Small intestine (tissue), 7 donors: ENCODE measurements at regions not wholly inside any gene's neighbourhood (a gene's known extent, or its start where the extent isn't known, plus 50 kb on each side); places are given as distances from the start of the nearest gene placed in this dataset.

Experiments used
- DNase-seq, 2 donors: peaks; one replicate each; pipeline versions ENCODE4 v3.0.0 to v3.0.0-alpha.2; 2013
- FAIRE-seq: peaks from 2 replicates; lab custom pipeline; 2012; peaks lifted over from hg19 to GRCh38; lab: Jason Lieb, UNC
- H3K27ac ChIP-seq, 3 donors: one replicate each; pipeline ENCODE4 v1.5.1; 2013; ENCODE audit warnings: low read length in 2 of 3, mild to moderate bottlenecking in 2 of 3, control low read depth in 1 of 3, inconsistent platforms in 1 of 3, low read depth in 1 of 3, moderate library complexity in 1 of 3
- H3K27me3 ChIP-seq, 3 donors: one replicate each; pipeline ENCODE4 v1.6.1; 2013; ENCODE audit warnings: low read length in 3 of 3, inconsistent platforms in 1 of 3; ENCODE audit not compliant: control insufficient read depth in 3 of 3, insufficient read depth in 3 of 3
- H3K36me3 ChIP-seq, 3 donors: one replicate each; pipeline ENCODE4 v1.6.1; 2013; ENCODE audit warnings: low read length in 3 of 3, inconsistent platforms in 1 of 3, low read depth in 1 of 3, mild to moderate bottlenecking in 1 of 3, moderate library complexity in 1 of 3; ENCODE audit not compliant: control insufficient read depth in 3 of 3, insufficient read depth in 2 of 3
- H3K4me1 ChIP-seq, 3 donors: one replicate each; pipeline ENCODE4 v1.6.1; 2013; ENCODE audit warnings: low read length in 2 of 3, inconsistent platforms in 1 of 3, low read depth in 1 of 3, mild to moderate bottlenecking in 1 of 3, moderate library complexity in 1 of 3; ENCODE audit not compliant: control insufficient read depth in 3 of 3, insufficient read depth in 2 of 3
- H3K4me3 ChIP-seq, 3 donors: one replicate each; pipeline ENCODE4 v1.5.1; 2013; ENCODE audit warnings: low read length in 3 of 3, control low read depth in 1 of 3, inconsistent platforms in 1 of 3, low read depth in 1 of 3, mild to moderate bottlenecking in 1 of 3, moderate library complexity in 1 of 3
- H3K9me3 ChIP-seq, 2 donors: one replicate each; pipeline ENCODE4 v1.6.1; 2013; ENCODE audit warnings: low read depth in 1 of 2, low read length in 1 of 2; ENCODE audit not compliant: control insufficient read depth in 2 of 2, insufficient read depth in 1 of 2
- WGBS, 3 donors: extraction: QIAGEN DNeasy Blood & Tissue Kit; methylation state at CpG; one replicate each; pipeline ENCODE4 v1.1.7; 2013; 5-methylcytosine and 5-hydroxymethylcytosine counted together
- donor health status: healthy with polysubstance abuse.
- donor health status: control.
- donor health status: control.
- donor health status: Bipolar disorder and iron deficiency.
- donor health status: healthy.

DNA sequence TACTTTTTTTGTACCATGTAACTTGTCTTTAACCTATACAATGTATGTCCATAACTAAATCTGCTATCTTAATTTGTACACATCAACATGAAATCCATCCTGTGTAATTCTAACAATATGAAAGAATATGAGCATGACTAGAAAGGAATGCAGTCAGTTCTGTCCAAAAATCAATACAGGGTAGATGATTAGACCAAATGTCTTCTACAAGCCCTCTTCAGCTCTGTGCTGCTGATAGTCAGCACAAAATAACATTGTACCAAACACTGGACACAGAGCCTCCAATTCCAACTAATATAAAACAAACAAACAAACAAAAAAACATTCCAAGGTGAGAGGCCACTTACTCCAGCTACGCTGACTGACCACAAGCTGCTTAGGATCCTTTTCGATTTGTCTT lies 301.4 kb upstream of the IRAK1BP1 start:
- Histone ChIP-seq H3K9me3 (peaks cover 0 to 11% of the 10 kb centered on the region in 2 donors), H3K4me1 (no peaks in the 10 kb centered on the region), H3K36me3 (no peaks in the 10 kb centered on the region), H3K27ac (no peak overlapping the region), H3K27me3 (no peaks in the 10 kb centered on the region), H3K4me3 (no peak overlapping the region)
- no peak for FAIRE-seq
- 75 to 90% (median 83%) methylated on average over 2 of the region's 2 CpGs for WGBS, 3 donors
- no peak for DNase-seq

DNA sequence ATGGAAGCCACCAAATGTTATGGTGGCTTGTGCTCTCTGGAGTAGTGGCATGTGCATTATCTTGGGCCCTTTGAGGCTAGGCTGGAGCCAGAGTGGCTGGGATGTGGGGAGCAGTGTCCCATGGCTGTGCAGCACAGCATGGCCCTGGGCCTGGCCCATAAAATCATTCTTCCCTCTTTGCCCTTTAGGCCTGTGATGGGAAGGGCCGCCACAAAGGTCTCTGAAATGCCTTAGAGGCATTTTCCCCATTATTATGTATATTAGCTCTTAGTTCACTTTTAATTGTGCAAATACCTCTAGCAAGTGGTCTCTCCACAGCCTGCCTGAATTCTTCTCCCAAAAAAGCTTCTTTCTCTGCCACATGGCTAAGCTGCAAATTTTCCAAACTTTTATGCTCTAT lies 297.3 kb upstream of the IRAK1BP1 start:
- Histone ChIP-seq H3K4me1 (no peaks in the 10 kb centered on the region), H3K9me3 (peaks cover 0 to 11% of the 10 kb centered on the region in 2 donors), H3K36me3 (no peaks in the 10 kb centered on the region), H3K27me3 (no peaks in the 10 kb centered on the region), H3K27ac (no peak overlapping the region), H3K4me3 (no peak overlapping the region)
- FAIRE-seq (no peak), DNase-seq (no peak)
- WGBS, 3 donors: 73 to 100% (median 79%) methylated on average over 1 of the region's 1 CpG

DNA sequence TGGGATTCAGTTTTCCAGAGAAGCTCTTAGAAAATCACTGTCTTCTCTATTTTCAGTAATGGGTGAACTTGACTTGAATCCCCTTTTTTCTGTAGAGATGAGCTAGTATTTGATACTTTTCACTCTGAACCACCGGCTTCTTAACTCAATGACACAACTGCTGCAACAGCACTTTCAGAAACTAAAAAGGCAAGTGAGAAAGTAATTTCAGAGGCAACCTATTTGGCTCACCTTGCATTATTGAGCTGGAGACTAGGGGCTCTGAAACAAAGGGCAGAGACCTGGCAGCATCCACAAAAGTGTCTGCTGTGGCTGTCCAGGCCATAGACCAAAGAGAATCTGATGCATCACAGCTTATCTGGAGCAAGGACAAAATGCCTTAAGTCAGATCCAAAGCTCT lies 289.8 kb upstream of the IRAK1BP1 start:
- H3K9me3 ChIP-seq: no peaks in the 10 kb centered on the region
- 88 to 93% (median 90%) methylated on average over 1 of the region's 1 CpG for WGBS, 3 donors
- FAIRE-seq (no peak), DNase-seq (no peak)
- no peak overlapping the region for H3K27ac ChIP-seq
- H3K27me3 ChIP-seq: peaks cover 0 to 3% (median 0%) of the 10 kb centered on the region in 3 donors
- H3K4me3 ChIP-seq: no peak overlapping the region
- no peaks in the 10 kb centered on the region for H3K36me3 ChIP-seq
- no peaks in the 10 kb centered on the region for H3K4me1 ChIP-seq

DNA sequence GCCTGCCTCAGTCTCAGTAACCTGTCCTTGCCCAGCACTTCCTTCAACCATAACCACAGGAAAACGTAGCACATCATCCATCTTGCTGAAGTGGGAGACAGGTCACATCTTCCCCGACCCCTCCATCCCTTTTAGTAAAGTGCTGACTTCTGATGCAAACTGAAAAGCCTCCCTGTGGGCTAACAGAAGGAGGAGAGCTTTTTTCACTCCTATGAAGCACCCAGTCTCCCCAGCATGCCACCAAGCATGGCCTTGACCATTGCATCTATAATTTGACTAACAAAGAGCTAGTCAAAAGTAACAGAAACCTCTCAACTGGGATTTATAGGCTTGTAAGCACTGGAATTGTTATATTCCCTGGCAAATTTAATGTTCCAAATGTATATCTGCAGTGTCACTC lies 288.9 kb upstream of the IRAK1BP1 start:
- Histone ChIP-seq H3K27ac (no peak overlapping the region), H3K27me3 (peaks cover 0 to 3% (median 0%) of the 10 kb centered on the region in 3 donors), H3K4me1 (no peaks in the 10 kb centered on the region), H3K9me3 (no peaks in the 10 kb centered on the region), H3K36me3 (no peaks in the 10 kb centered on the region), H3K4me3 (no peak overlapping the region)
- FAIRE-seq: no peak
- no peak for DNase-seq
- 32 to 82% (median 62%) methylated on average over 2 of the region's 2 CpGs for WGBS, 3 donors

DNA sequence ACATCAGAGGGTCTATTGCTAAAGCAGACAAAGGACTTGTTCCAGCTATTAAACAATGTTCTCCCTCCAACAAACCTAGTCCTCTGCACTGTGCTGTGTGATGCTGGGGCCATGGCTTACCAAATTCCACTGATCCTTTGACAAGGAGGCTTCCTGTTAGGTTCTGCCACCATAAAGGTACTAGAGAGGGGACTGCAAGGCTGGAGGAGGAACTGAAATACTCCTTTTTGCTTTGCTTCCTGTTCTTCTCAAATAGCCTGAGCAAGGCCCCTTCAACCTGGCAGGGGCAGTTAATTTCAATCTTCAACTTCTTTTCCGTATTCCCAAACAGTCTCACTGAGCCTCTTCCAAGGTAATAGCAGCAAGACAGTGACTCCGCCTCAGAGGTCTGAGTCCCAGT lies 286.4 kb upstream of the IRAK1BP1 start:
- peaks cover 0 to 3% (median 0%) of the 10 kb centered on the region in 3 donors for H3K27me3 ChIP-seq
- 55 to 89% (median 70%) methylated on average over 2 of the region's 2 CpGs for WGBS, 3 donors
- H3K27ac ChIP-seq: no peak overlapping the region
- H3K4me1 ChIP-seq: no peaks in the 10 kb centered on the region
- FAIRE-seq (no peak), DNase-seq (no peak)
- no peaks in the 10 kb centered on the region for H3K9me3 ChIP-seq
- H3K36me3 ChIP-seq: no peaks in the 10 kb centered on the region
- no peak overlapping the region for H3K4me3 ChIP-seq

DNA sequence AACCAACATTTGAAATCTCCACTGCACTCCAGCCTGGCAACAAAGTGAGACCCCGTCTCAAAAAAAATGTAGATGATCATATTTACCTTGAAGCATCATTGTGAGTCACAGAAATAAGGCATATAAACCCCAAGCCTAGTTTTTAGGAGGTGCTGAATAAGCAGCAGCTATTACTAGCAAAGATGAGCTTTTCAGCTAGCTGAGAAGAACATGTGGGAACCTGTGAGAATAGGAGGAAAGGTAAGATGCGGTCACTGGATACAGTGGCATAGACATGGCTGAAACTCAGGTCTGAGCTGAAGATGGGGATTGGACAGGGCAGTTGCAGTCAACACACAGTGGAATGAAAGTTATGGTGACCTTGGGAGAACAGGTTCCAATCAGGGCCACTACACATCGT lies 284.3 kb upstream of the IRAK1BP1 start:
- Histone ChIP-seq H3K36me3 (no peaks in the 10 kb centered on the region), H3K27me3 (peaks cover 0 to 3% (median 0%) of the 10 kb centered on the region in 3 donors), H3K9me3 (no peaks in the 10 kb centered on the region), H3K4me3 (no peak overlapping the region), H3K4me1 (no peaks in the 10 kb centered on the region), H3K27ac (no peak overlapping the region)
- WGBS, 3 donors: 79 to 88% (median 82%) methylated on average over 3 of the region's 3 CpGs
- no peak for DNase-seq
- no peak for FAIRE-seq

DNA sequence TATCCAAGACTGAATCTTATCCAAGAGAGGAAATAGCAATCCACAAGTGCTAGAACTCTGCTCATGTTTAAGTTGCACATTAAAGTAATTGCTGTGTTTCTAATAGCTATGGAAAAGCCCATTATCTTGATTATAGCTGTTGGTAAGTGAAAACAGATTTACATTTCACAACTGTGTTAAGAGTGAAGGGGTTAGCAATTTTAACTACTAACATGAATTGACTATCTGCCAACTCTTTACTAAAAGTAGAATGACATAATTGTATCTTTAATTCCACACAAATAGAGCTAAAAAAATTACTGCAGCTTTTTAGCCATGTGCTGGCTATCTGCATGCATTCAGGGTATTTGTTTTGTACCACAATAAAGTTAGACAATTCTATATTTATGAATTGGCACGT lies 277.9 kb upstream of the IRAK1BP1 start:
- H3K36me3 ChIP-seq: no peaks in the 10 kb centered on the region
- H3K27me3 ChIP-seq: no peaks in the 10 kb centered on the region
- FAIRE-seq (no peak), DNase-seq (no peak)
- no peak overlapping the region for H3K27ac ChIP-seq
- no peaks in the 10 kb centered on the region for H3K4me1 ChIP-seq
- no peaks in the 10 kb centered on the region for H3K9me3 ChIP-seq
- H3K4me3 ChIP-seq: no peak overlapping the region
- WGBS, 3 donors: 49 to 51% (median 50%) methylated on average over 1 of the region's 1 CpG

DNA sequence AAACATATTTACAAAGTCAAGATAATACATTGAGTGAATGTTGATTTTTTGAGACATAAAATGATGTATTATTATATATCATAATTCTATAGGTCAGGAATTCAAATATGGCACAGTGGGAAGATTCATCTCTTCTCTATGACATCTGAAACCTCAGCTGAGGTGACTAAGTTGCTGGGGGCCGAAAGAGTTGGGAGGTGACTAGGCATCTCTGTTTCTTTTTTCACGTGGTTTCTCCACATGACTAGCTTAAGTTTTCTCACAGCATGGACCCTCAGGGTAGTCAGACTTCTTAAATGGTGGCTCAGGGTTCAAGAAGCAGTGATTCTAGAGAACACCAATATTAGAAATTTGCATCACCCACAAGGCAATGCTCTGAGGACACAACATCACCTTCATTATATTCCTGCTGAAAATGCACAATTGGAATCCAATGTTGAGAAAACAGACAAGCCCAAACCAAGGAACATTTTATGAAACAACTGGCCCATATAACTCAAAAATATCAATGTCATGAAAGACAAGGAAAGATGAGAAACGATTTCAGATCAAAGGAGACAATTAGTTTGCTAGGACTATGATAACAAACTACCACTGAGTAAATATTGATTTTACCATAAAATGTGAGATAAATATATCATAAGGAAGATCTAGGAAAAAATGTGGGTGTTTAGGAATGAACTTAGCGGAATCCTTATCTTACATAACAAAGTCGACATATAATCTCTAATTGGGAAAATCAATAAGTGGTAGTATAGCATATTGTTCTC lies 273.3 kb upstream of the IRAK1BP1 start:
- 50 to 73% (median 53%) methylated on average over 5 of the region's 5 CpGs for WGBS, 3 donors
- no peak for DNase-seq
- Histone ChIP-seq H3K9me3 (no peaks in the 10 kb centered on the region), H3K36me3 (no peaks in the 10 kb centered on the region), H3K27ac (no peak overlapping the region), H3K4me1 (no peaks in the 10 kb centered on the region), H3K27me3 (no peaks in the 10 kb centered on the region), H3K4me3 (no peak overlapping the region)
- FAIRE-seq: no peak

DNA sequence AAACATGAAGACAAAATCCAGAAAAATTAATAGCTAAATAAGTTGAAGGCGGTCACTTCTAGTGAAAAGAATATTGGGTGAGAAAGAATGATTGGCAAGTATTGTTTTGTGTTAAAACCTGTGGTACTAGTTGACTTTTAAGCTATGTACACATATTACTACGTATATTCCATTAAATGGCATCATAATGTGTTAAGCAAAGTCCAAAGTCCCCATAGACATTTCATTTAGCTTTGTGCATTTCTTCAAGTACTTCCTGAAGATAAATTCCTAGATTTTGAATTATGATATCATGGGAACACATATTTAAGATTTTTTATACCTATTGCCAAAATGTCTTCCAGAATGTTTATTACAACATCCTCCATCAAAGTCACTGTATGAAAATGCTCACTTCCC lies 272.7 kb upstream of the IRAK1BP1 start:
- Histone ChIP-seq H3K27ac (no peak overlapping the region), H3K36me3 (no peaks in the 10 kb centered on the region), H3K4me3 (no peak overlapping the region), H3K27me3 (no peaks in the 10 kb centered on the region), H3K4me1 (no peaks in the 10 kb centered on the region), H3K9me3 (no peaks in the 10 kb centered on the region)
- WGBS, 3 donors: 51 to 70% (median 67%) methylated on average over 2 of the region's 2 CpGs
- DNase-seq (peak in 1 of 2 donors; percentile 44), FAIRE-seq (no peak)
